SK-N-SH (cell line): ENCODE measurements at regions not wholly inside any gene's neighbourhood (a gene's known extent, or its start where the extent isn't known, plus 50 kb on each side); places are given as distances from the start of the nearest gene placed in this dataset.

Source experiments
- CTCF ChIA-PET: fragments of 300-600, 350-600 bp; formaldehyde crosslinking; extraction: SDS; loops from one replicate; lab custom pipeline; 2021; lab: Yijun Ruan, JAX
- POLR2A ChIA-PET: fragments of 350-600 bp; sonication (Branson Sonifier 250); formaldehyde crosslinking; extraction: SDS; loops from one replicate; lab custom pipeline; 2020; ENCODE audit warnings: antibody characterized with exemption, inconsistent platforms; lab: Yijun Ruan, JAX
- DNase-seq: peaks from one replicate; pipeline ENCODE4 v3.0.0; 2012
- H2AFZ ChIP-seq: fragments of 200-600 bp; sonication (generic); 2 replicates; pipeline ENCODE4 v1.8.1; 2016; ENCODE audit warnings: antibody characterized with exemption, mild to moderate bottlenecking, low read depth
- H3F3A ChIP-seq: fragments of 200-600 bp; sonication (generic); replicated peaks from 2 replicates; pipeline ENCODE3; 2016; ENCODE audit warnings: antibody characterized with exemption, mild to moderate bottlenecking; ENCODE audit not compliant: insufficient read depth
- H3K27ac ChIP-seq, 2 experiments: fragments of 200-500 bp in 1 of 2; fragments of 200-600 bp in 1 of 2; sonication (Bioruptor generic) in 1 of 2; sonication (generic), shearing (Covaris generic) in 1 of 2; 2 replicates each; pipeline versions ENCODE4 v1.5.1 to v1.6.1; 2014 to 2016; ENCODE audit warnings: low read depth in 2 of 2, inconsistent platforms in 1 of 2, low read length in 1 of 2, mild to moderate bottlenecking in 1 of 2, mixed read lengths in 1 of 2
- H3K27me3 ChIP-seq: fragments of 200-600 bp; sonication (generic), shearing (Covaris generic); 2 replicates; pipeline ENCODE4 v1.6.1; 2016; ENCODE audit warnings: mixed run types; ENCODE audit not compliant: insufficient read depth
- H3K36me3 ChIP-seq, 2 experiments: fragments of 200-500 bp in 1 of 2; fragments of 200-600 bp in 1 of 2; sonication (Bioruptor generic) in 1 of 2; sonication (generic) in 1 of 2; replicated peaks in 1 of 2; 2 replicates each; pipeline versions ENCODE3 to v1.5.1; 2014 to 2016; ENCODE audit warnings: low read length in 1 of 2, mild to moderate bottlenecking in 1 of 2; ENCODE audit not compliant: insufficient read depth in 2 of 2, control insufficient read depth in 1 of 2
- H3K4me1 ChIP-seq, 2 experiments: fragments of 200-500 bp in 1 of 2; fragments of 200-600 bp in 1 of 2; sonication (Bioruptor generic) in 1 of 2; sonication (generic), shearing (Covaris generic) in 1 of 2; 2 replicates each; pipeline versions ENCODE4 v1.5.1 to v1.6.1; 2014 to 2016; ENCODE audit warnings: low read depth in 1 of 2, low read length in 1 of 2, mixed run types in 1 of 2; ENCODE audit not compliant: insufficient read depth in 2 of 2, control insufficient read depth in 1 of 2
- H3K4me2 ChIP-seq: fragments of 200-600 bp; sonication (generic), shearing (Covaris generic); 2 replicates; pipeline ENCODE4 v1.6.1; 2017; ENCODE audit warnings: mixed run types
- H3K4me3 ChIP-seq, 2 experiments: fragments of 200-500 bp in 1 of 2; fragments of 200-600 bp in 1 of 2; sonication (Bioruptor generic) in 1 of 2; sonication (generic), shearing (Covaris generic) in 1 of 2; 2 replicates each; pipeline versions ENCODE4 v1.5.1 to v1.8.1; 2014 to 2016; ENCODE audit warnings: low read depth in 2 of 2, inconsistent platforms in 1 of 2, low read length in 1 of 2, mild to moderate bottlenecking in 1 of 2, mixed read lengths in 1 of 2, moderate library complexity in 1 of 2
- H3K79me2 ChIP-seq: fragments of 200-600 bp; sonication (generic); 2 replicates; pipeline ENCODE4 v1.8.1; 2017; ENCODE audit warnings: mild to moderate bottlenecking; ENCODE audit not compliant: insufficient read depth
- H3K9ac ChIP-seq: fragments of 200-600 bp; sonication (generic); 2 replicates; pipeline ENCODE4 v1.6.1; 2017; ENCODE audit warnings: mixed run types
- H3K9me2 ChIP-seq: fragments of 200-600 bp; sonication (generic); 2 replicates; pipeline ENCODE4 v1.6.1; 2017; ENCODE audit warnings: mixed run types
- H3K9me3 ChIP-seq: fragments of 200-600 bp; sonication (generic); 2 replicates; pipeline ENCODE4 v1.6.1; 2017; ENCODE audit warnings: mixed run types, mild to moderate bottlenecking, moderate library complexity
- H4K20me1 ChIP-seq: fragments of 200-600 bp; sonication (generic); 2 replicates; pipeline ENCODE4 v1.6.1; 2017; ENCODE audit warnings: mild to moderate bottlenecking, mixed run types; ENCODE audit not compliant: insufficient read depth
- CHD2 ChIP-seq: fragments of 150-350 bp; IDR thresholded peaks from 2 replicates; pipeline ENCODE4 v1.6.1; 2018; ENCODE audit warnings: low read length; ENCODE audit not compliant: partially characterized antibody
- EP300 ChIP-seq, 2 experiments: IDR thresholded peaks; 2 replicates each; pipeline versions ENCODE4 v1.4.0 to v1.6.1; 2012; ENCODE audit warnings: borderline replicate concordance in 1 of 2, low read depth in 1 of 2, low read length in 1 of 2
- EZH2phosphoT487 ChIP-seq: fragments of 200-600 bp; sonication (generic); IDR thresholded peaks from 2 replicates; pipeline ENCODE4 v1.6.1; 2017; ENCODE audit warnings: low read depth, mixed run types, mild to moderate bottlenecking, antibody characterized with exemption, moderate library complexity, borderline replicate concordance
- FOXJ3 ChIP-seq: sonication (generic); formaldehyde crosslinking; IDR thresholded peaks from 2 replicates; pipeline ENCODE4 v1.5.1; 2020; ENCODE audit warnings: mild to moderate bottlenecking, missing genetic modification reagents
- FOXM1 ChIP-seq: IDR thresholded peaks from 2 replicates; pipeline ENCODE4 v1.4.0; 2012; ENCODE audit warnings: low read depth, mild to moderate bottlenecking
- GABPA ChIP-seq: IDR thresholded peaks from 2 replicates; pipeline ENCODE4 v1.4.0; 2012; ENCODE audit warnings: low read depth, mild to moderate bottlenecking
- GATA2 ChIP-seq: sonication (generic); formaldehyde crosslinking; IDR thresholded peaks from 2 replicates; pipeline ENCODE4 v1.5.0; 2020; ENCODE audit warnings: mild to moderate bottlenecking, missing genetic modification reagents
- IRF3 ChIP-seq: fragments of 150-350 bp; IDR thresholded peaks from 2 replicates; pipeline ENCODE4 v1.6.1; 2016; ENCODE audit warnings: mild to moderate bottlenecking, low read depth, low read length
- MEF2A ChIP-seq: IDR thresholded peaks from 2 replicates; pipeline ENCODE4 v1.4.0; 2012; ENCODE audit warnings: low read depth, borderline replicate concordance
- NFIC ChIP-seq: IDR thresholded peaks from 2 replicates; pipeline ENCODE4 v1.4.0; 2012; ENCODE audit warnings: borderline replicate concordance
- PBX3 ChIP-seq: IDR thresholded peaks from 2 replicates; pipeline ENCODE4; 2012
- POLR2AphosphoS5 ChIP-seq: IDR thresholded peaks from 2 replicates; pipeline ENCODE4 v1.6.1; 2012; ENCODE audit warnings: low read depth, low read length
- RAD21 ChIP-seq: IDR thresholded peaks from 2 replicates; pipeline ENCODE4 v1.6.1; 2012; ENCODE audit warnings: mild to moderate bottlenecking, low read length
- RFX5 ChIP-seq: IDR thresholded peaks from 2 replicates; pipeline ENCODE4 v1.6.1; 2012; ENCODE audit warnings: mild to moderate bottlenecking, improper control_type of control experiment, low read length
- TAF1 ChIP-seq: IDR thresholded peaks from 2 replicates; pipeline ENCODE4 v1.6.1; 2012; ENCODE audit warnings: low read depth, mild to moderate bottlenecking, low read length, moderate library complexity, borderline replicate concordance
- TCF12 ChIP-seq: IDR thresholded peaks from 2 replicates; pipeline ENCODE4 v1.4.0; 2012
- TF ChIP-seq, protein P1 (sequence below): IDR thresholded peaks from 2 replicates; pipeline ENCODE4 v1.4.0; 2012; ENCODE audit warnings: low read depth, borderline replicate concordance
- TF ChIP-seq, protein P2 (sequence below): fragments of 200-600 bp; sonication (generic); IDR thresholded peaks from 2 replicates; pipeline ENCODE4 v1.6.1; 2017; ENCODE audit warnings: antibody characterized with exemption, mild to moderate bottlenecking, moderate library complexity
- TF ChIP-seq, protein P3 (sequence below): IDR thresholded peaks from 2 replicates; pipeline ENCODE4 v1.4.0; 2012; ENCODE audit warnings: low read depth, borderline replicate concordance
- TF ChIP-seq, protein P4 (sequence below): IDR thresholded peaks from 2 replicates; pipeline ENCODE4 v1.4.0; 2012; ENCODE audit warnings: low read depth

DNA sequence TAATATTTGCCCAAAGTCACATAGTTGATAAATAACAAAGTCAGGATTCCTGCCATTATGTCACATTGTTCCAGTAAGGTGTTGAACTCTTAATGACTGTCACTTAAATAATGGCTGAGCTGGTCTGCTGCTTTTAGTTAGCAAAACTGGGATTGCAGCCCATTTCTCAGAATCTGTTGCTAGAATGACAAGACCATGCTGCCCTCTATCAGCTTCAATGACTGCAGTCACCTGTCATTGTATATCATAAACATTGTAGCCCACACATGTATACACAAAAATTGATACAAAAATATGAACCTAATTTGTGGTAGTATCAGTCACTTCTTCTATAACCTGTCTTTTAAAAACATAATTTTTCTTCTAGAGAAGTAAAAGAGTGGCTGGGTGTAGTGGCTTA lies 121.1 kb downstream of the FAM161A start:
- H3K4me2 ChIP-seq, result no peak overlapping the region
- no peaks in the 10 kb centered on the region for H3K27me3 ChIP-seq
- POLR2A ChIA-PET, result no interaction called here
- no peak overlapping the region for H3K27ac ChIP-seq
- H3K4me1 ChIP-seq, result no peaks in the 10 kb centered on the region
- H3K9ac ChIP-seq, result no peak overlapping the region
- H3K9me3 ChIP-seq, result no peaks in the 10 kb centered on the region
- no peak for TF ChIP-seq CHD2
- TF ChIP-seq, protein P1, sequence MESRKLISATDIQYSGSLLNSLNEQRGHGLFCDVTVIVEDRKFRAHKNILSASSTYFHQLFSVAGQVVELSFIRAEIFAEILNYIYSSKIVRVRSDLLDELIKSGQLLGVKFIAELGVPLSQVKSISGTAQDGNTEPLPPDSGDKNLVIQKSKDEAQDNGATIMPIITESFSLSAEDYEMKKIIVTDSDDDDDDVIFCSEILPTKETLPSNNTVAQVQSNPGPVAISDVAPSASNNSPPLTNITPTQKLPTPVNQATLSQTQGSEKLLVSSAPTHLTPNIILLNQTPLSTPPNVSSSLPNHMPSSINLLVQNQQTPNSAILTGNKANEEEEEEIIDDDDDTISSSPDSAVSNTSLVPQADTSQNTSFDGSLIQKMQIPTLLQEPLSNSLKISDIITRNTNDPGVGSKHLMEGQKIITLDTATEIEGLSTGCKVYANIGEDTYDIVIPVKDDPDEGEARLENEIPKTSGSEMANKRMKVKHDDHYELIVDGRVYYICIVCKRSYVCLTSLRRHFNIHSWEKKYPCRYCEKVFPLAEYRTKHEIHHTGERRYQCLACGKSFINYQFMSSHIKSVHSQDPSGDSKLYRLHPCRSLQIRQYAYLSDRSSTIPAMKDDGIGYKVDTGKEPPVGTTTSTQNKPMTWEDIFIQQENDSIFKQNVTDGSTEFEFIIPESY, result no peak
- TF ChIP-seq FOXJ3, result no peak
- no peak for TF ChIP-seq NFIC
- no peak for TF ChIP-seq IRF3
- TF ChIP-seq, protein P2, sequence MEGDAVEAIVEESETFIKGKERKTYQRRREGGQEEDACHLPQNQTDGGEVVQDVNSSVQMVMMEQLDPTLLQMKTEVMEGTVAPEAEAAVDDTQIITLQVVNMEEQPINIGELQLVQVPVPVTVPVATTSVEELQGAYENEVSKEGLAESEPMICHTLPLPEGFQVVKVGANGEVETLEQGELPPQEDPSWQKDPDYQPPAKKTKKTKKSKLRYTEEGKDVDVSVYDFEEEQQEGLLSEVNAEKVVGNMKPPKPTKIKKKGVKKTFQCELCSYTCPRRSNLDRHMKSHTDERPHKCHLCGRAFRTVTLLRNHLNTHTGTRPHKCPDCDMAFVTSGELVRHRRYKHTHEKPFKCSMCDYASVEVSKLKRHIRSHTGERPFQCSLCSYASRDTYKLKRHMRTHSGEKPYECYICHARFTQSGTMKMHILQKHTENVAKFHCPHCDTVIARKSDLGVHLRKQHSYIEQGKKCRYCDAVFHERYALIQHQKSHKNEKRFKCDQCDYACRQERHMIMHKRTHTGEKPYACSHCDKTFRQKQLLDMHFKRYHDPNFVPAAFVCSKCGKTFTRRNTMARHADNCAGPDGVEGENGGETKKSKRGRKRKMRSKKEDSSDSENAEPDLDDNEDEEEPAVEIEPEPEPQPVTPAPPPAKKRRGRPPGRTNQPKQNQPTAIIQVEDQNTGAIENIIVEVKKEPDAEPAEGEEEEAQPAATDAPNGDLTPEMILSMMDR, result no peak
- no peak for TF ChIP-seq FOXM1
- no peak for TF ChIP-seq TAF1
- TF ChIP-seq GATA2 (CRISPR knock-in tag), result no peak
- TF ChIP-seq, protein P3, sequence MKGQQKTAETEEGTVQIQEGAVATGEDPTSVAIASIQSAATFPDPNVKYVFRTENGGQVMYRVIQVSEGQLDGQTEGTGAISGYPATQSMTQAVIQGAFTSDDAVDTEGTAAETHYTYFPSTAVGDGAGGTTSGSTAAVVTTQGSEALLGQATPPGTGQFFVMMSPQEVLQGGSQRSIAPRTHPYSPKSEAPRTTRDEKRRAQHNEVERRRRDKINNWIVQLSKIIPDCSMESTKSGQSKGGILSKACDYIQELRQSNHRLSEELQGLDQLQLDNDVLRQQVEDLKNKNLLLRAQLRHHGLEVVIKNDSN, result no peak
- no peak for TF ChIP-seq PBX3
- no peak for TF ChIP-seq EP300 (IDR thresholded peaks at IDR 0.05; ENCODE audit: borderline replicate concordance in 1 of 2, low read depth in 1 of 2, low read length in 1 of 2)
- TF ChIP-seq GABPA, result no peak
- no peak for TF ChIP-seq POLR2AphosphoS5
- TF ChIP-seq RAD21, result no peak
- no peak for TF ChIP-seq RFX5
- no peak for TF ChIP-seq MEF2A
- TF ChIP-seq, protein P4, sequence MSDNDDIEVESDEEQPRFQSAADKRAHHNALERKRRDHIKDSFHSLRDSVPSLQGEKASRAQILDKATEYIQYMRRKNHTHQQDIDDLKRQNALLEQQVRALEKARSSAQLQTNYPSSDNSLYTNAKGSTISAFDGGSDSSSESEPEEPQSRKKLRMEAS, result no peak
- TF ChIP-seq EZH2phosphoT487, result no peak
- no peak for TF ChIP-seq TCF12
- TF ChIP-seq, all 33 proteins: peak for 0
- no peak overlapping the region for H3K4me3 ChIP-seq
- no peaks in the 10 kb centered on the region for H3F3A ChIP-seq
- DNase-seq, result no peak
- H2AFZ ChIP-seq, result no peak overlapping the region
- no peaks in the 10 kb centered on the region for H4K20me1 ChIP-seq
- CTCF ChIA-PET, result no interaction called here
- H3K36me3 ChIP-seq, result no peaks in the 10 kb centered on the region
- no peaks in the 10 kb centered on the region for H3K9me2 ChIP-seq
- no peaks in the 10 kb centered on the region for H3K79me2 ChIP-seq
